Pancreas (tissue), 10 donors: ENCODE measurements at regions not wholly inside any gene's neighbourhood (a gene's known extent, or its start where the extent isn't known, plus 50 kb on each side); places are given as distances from the start of the nearest gene placed in this dataset.

Experiments
- ATAC-seq, 4 donors: fragments of 200-7000 bp; cut with Tn5 transposase; one replicate each; pipeline versions ENCODE4 v1.8.0 to v1.9.1; 2020; ENCODE audit warnings: mild to moderate bottlenecking in 4 of 4, moderate library complexity in 4 of 4
- DNase-seq, 6 donors: peaks; one replicate each; pipeline ENCODE4 v3.0.0-alpha.2; 2020
- FAIRE-seq: peaks from 2 replicates; lab custom pipeline; 2012; peaks lifted over from hg19 to GRCh38; lab: Jason Lieb, UNC
- H3K27ac ChIP-seq, 4 donors: fragments of 200-600 bp; sonication (generic); 1 replicate in 3 of 4; 2 replicates in 1 of 4; pipeline versions ENCODE4 v1.5.0 to v1.8.0; 2020
- H3K27me3 ChIP-seq, 4 donors: fragments of 200-600 bp; one replicate each; pipeline ENCODE4 v1.8.0; 2021
- H3K36me3 ChIP-seq, 3 donors: fragments of 200-600 bp; sonication (generic) in 1 of 3; one replicate each; pipeline versions ENCODE4 v1.5.0 to v1.8.0; 2020 to 2021
- H3K4me1 ChIP-seq, 3 donors: fragments of 200-600 bp; one replicate each; pipeline ENCODE4 v1.8.0; 2021
- H3K4me3 ChIP-seq, 4 donors: fragments of 200-600 bp; sonication (generic) in 2 of 4; one replicate each; pipeline versions ENCODE4 v1.5.0 to v1.8.0; 2020 to 2021
- H3K9me3 ChIP-seq, 4 donors: fragments of 200-600 bp; one replicate each; pipeline ENCODE4 v1.8.0; 2021
- CTCF ChIP-seq, 4 donors: fragments of 200-600 bp; sonication (generic) in 3 of 4; IDR thresholded peaks; one replicate each; pipeline versions ENCODE4 v1.5.0 to v1.8.0; 2021; ENCODE audit warnings: antibody characterized with exemption in 4 of 4
- WGBS, 2 donors: extraction: QIAGEN DNeasy Blood & Tissue Kit; methylation state at CpG; one replicate each; pipeline ENCODE4 v1.1.7; 2013; 5-methylcytosine and 5-hydroxymethylcytosine counted together
- intact Hi-C, 3 donors: fragments of 100-400 bp; cut with DNase I; formaldehyde crosslinking; loops; one replicate each; pipeline versions ENCODE4 v1.11.1 to v1.14.2; 2022
- donor health status: healthy with polysubstance abuse.
- donor health status: DM: no; HTN: no; CAD: no; lungs with moderate emphysema.
- donor health status: DM: no; HTN: no; CAD: no.
- donor health status: control.
- donor health status: control.
- donor health status: Bipolar disorder and iron deficiency.
- donor health status: DM: yes; HTN: yes; CAD: no.
- donor health status: DM: no; HTN: no; CAD: no.
- donor health status: DM: no; HTN: no; CAD: no.
- donor health status: DM: yes; HTN: yes; CAD: no.

DNA sequence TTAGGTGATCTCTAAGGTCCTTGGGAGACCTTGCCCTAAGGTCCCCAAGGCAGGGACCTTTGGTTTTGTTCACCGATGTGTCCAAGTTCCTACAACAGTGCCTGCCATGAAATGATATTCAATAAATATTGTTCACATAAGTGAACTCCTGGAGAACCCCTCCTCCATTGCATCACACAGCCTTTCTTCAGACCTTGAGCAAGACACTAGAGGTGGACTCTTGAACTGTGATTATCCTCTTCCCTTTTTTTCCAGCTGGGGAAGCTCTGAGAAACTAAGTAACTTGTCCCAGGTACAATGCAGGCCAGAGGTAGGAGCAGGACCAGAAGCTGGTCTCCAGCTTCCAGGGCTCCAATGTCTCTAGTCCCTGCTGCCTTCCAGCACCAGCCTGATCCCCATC, 76.6 kb upstream of the LMO1 start:
- ATAC-seq (no peak), DNase-seq (no peak), FAIRE-seq (no peak)
- H3K27ac ChIP-seq, result no peak overlapping the region
- no peak overlapping the region for H3K4me3 ChIP-seq
- WGBS, 2 donors, result 83 to 85% methylated on average over 1 of the region's 1 CpG
- intact Hi-C loops, result no loop called here
- H3K9me3 ChIP-seq, result no peaks in the 10 kb centered on the region
- H3K4me1 ChIP-seq, result no peaks in the 10 kb centered on the region
- H3K36me3 ChIP-seq, result no peaks in the 10 kb centered on the region
- TF ChIP-seq CTCF (IDR thresholded peaks at IDR 0.05), result no peak
- no peaks in the 10 kb centered on the region for H3K27me3 ChIP-seq

DNA sequence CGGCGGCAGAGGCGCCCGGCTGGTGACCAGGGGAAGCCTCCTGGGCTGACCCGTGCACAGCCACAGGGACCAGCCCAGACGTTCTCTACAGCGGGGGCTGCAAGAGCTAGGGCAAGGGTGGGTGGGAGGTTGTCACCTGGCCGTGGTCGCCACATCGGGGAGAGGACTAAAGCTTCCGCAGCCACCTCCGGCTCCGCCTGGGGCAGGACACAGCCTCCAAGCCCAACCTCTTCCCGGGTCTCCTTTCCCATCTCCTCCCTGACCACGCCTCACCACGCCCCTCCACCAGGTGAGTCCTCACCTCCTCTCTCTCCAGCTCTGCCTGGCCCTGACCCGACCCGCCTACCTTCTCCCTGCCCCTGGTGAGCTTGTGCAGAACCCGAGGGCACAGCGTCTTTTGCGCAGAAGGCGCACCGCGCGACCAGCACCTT, 75.9 kb upstream of the LMO1 start:
- intact Hi-C loops, result loop anchor here in 2 of 3 donors (10.0 kb wide), 1 partner anchor 225 kb away; no protein-coding TSS in a partner anchor
- FAIRE-seq (no peak), ATAC-seq (no peak), DNase-seq (no peak)
- no peak overlapping the region for H3K4me3 ChIP-seq
- no peaks in the 10 kb centered on the region for H3K36me3 ChIP-seq
- no peak overlapping the region for H3K27ac ChIP-seq
- WGBS, 2 donors, result 44 to 59% methylated on average over 25 of the region's 25 CpGs
- no peaks in the 10 kb centered on the region for H3K4me1 ChIP-seq
- no peaks in the 10 kb centered on the region for H3K9me3 ChIP-seq
- TF ChIP-seq CTCF (IDR thresholded peaks at IDR 0.05), result no peak
- no peaks in the 10 kb centered on the region for H3K27me3 ChIP-seq

- Histone ChIP-seq H3K36me3 (no peaks in the 10 kb centered on the region), H3K4me3 (no peak overlapping the region), H3K27me3 (no peaks in the 10 kb centered on the region), H3K4me1 (no peaks in the 10 kb centered on the region), H3K9me3 (no peaks in the 10 kb centered on the region), H3K27ac (no peak overlapping the region)
- intact Hi-C loops, result loop anchor here in 2 of 3 donors (10.0 kb wide), 1 partner anchor 227 kb away; no protein-coding TSS in a partner anchor
- ATAC-seq, result peak; percentile 58 to 92 (median 88)
- 39 to 41% methylated on average over 8 of the region's 8 CpGs for WGBS, 2 donors
- TF ChIP-seq CTCF (IDR thresholded peaks at IDR 0.05), result peak; percentile 42 to 64 (median 56)
- no peak for FAIRE-seq
- DNase-seq, result peak in 4 of 6 donors; percentile 23 to 87 (median 54)
Measured at GRCh38 chr11:8338138-8338537, 74.5 kb upstream of the LMO1 start.

DNA sequence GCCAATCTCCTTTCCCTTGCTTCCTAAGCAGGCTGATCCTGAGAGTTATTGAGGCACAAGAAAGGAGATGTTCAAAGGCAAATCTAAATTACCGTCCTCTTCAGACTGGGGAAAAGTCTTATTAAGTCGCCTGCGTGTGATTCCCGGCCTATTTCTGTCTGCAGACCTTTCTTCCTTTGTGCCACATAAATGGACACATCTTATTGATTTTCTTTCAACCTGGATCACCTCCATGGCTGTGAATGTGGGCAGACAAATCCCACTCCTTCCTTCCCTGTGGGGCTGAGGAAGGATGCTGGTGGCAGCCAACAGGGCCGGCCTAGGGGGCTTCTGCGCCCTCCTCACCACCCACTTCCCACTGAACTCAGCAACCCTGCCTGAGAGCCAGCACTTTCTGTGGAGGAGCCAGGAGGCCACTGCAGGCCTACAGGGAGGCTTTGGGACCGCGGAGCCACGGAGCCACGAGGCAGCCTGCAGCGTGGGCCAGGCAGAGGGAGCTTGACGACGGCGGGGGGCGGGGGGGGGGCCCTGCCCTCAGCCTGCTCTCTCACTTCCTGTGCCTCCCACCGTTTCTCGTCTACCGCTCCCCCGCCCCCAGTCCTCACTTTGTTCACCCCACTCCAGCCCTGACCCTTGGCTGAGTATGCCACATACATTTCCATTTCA, 73.6 kb upstream of the LMO1 start:
- intact Hi-C loops, result loop anchor here in 2 of 3 donors (10.0 kb wide), 1 partner anchor 228 kb away; no protein-coding TSS in a partner anchor
- no peak for ATAC-seq
- no peak overlapping the region for H3K27ac ChIP-seq
- no peaks in the 10 kb centered on the region for H3K9me3 ChIP-seq
- no peak overlapping the region for H3K4me3 ChIP-seq
- H3K27me3 ChIP-seq, result no peaks in the 10 kb centered on the region
- no peaks in the 10 kb centered on the region for H3K4me1 ChIP-seq
- no peak for FAIRE-seq
- no peak for TF ChIP-seq CTCF (IDR thresholded peaks at IDR 0.05)
- WGBS, 2 donors, result 72 to 73% methylated on average over 15 to 19 of the region's 19 CpGs
- no peak for DNase-seq
- no peaks in the 10 kb centered on the region for H3K36me3 ChIP-seq
